HG03175 (cell line): ENCODE measurements at regions not wholly inside any gene's neighbourhood (a gene's known extent, or its start where the extent isn't known, plus 50 kb on each side); places are given as distances from the start of the nearest gene placed in this dataset.
"Not testable (repeated sequence)": the region's sequence is repeated elsewhere in the genome, so short reads cannot be mapped to it uniquely, and the experiment has no call there.

Experiments used
- ATAC-seq: cut with Tn5 transposase; IDR thresholded peaks from one replicate; pipeline ENCODE4 v1.9.1; 2021; ENCODE audit warnings: mild to moderate bottlenecking, moderate library complexity; ENCODE audit not compliant: unreplicated experiment

DNA sequence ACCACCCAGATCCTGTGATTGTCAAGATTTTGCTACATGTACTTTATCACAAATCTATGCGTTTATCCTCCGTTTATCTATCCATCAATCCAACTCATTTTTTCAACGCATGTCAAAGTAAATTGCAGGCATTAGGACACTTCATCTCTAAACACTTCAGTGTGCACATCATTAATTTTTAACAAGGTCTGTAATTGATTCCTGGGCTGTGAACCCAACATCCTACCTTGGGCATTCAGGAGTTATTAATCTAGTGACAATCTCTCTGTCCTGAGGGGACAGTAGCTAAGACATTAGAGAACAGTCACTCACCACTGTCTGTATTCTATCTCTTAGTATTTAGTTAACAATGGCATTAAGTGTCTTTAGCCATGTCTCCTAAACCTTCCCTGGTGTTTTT lies 264.7 kb downstream of the SOX9 start:
- no peak for ATAC-seq

DNA sequence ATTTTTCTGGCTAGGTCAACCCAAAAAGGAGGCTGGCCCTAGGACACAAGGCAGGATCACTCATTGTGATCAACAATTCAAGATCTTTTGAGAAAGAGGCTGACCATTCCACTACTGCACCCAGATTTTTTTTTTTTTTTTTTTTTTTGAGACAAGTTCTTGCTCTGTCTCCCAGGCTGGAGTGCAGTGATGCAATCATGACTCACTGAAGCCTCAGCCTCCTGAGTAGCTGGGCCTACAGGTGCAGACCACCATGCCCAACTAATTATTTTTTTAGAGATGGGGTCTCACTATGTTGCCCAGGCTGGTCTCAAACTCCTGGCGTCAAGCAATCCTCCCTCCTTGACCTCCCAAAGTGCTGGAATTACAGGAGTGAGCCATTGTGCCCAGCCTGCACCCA lies 265.4 kb downstream of the SOX9 start:
- ATAC-seq: not testable (repeated sequence)

DNA sequence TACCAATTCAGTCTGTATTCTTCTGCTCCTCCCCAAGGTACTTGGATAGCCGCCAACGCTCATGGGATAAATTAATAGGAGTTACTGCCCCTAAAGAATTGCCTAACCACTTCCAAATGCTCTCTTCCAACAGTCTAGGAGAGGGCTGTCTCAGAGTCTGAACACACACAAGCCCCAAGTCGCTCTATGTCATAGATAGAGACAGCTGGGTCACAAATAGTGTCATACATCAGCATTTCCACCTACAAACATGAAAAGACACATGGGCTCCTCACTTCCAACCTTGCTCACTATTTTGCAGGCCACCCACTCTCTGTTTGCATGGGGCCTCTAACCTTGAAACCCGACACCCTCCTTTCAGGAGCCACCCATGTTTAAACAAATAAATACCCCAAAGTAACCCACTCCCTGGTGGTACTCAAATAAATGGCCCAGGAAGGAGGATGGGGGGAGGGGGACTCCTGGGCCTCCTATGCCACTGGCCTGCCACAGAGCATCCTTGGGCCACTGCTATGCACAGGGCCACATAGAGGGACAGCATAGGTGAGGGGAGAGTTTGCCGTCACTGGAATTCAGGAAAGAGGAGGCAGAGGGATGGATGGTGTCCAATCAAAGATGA lies 265.9 kb downstream of the SOX9 start:
- no peak for ATAC-seq

- ATAC-seq: no peak
These were observed 266.7 kb downstream of the SOX9 start for GRCh38 chr17:72387487-72387886.

DNA sequence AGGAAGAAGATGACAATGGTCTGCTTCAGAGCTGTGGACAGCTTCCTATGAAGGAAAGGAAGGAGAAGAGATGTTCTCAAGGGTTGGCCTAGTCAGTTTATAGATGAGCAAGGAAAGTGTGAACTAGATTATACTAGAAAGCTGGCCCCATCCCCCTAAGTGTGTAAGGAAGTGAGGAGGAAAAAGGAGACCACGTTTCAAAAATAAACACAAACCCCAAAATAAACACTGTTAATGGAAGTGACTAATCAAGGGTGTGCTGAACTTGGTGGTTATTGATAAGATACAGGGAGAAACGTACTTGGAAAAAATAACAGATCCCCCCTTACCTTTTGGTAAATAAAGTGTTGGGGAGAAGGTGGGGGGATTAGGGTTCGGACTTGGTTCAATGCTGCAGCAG lies 267.1 kb downstream of the SOX9 start:
- no peak for ATAC-seq

DNA sequence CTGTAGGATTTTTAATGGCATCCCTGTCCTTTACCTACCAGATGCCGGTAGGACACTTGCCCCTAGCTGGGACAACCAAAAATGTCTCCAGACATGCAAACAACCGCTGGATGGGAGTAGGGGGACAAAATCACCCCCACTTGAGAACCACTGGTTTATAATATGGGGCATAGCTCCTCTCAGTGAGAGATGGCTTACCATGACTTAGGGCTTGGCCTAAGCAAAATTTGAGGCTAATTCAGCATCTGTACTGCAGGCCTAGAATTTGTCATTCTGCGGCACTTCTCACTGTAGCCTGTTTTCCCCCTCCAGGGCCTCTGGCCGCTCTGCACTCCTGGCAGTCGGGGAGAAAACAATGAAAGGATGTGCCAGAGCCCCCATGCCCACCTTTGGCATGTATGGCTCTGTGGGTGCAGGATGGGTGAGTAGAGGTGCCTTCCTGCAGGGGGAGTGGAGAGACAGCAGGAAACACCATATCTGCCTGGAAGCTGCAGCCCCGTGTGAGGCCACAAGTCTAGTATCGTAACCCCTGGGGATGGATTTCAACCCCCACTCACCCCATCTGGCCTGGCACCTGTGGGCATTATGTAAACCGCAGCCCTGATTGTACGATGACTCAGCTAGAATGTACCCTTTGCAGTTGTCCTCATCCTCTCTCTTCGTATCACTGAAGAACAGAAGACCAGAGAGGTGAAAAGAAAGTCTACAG lies 268.1 kb downstream of the SOX9 start:
- ATAC-seq: peak; percentile 81

DNA sequence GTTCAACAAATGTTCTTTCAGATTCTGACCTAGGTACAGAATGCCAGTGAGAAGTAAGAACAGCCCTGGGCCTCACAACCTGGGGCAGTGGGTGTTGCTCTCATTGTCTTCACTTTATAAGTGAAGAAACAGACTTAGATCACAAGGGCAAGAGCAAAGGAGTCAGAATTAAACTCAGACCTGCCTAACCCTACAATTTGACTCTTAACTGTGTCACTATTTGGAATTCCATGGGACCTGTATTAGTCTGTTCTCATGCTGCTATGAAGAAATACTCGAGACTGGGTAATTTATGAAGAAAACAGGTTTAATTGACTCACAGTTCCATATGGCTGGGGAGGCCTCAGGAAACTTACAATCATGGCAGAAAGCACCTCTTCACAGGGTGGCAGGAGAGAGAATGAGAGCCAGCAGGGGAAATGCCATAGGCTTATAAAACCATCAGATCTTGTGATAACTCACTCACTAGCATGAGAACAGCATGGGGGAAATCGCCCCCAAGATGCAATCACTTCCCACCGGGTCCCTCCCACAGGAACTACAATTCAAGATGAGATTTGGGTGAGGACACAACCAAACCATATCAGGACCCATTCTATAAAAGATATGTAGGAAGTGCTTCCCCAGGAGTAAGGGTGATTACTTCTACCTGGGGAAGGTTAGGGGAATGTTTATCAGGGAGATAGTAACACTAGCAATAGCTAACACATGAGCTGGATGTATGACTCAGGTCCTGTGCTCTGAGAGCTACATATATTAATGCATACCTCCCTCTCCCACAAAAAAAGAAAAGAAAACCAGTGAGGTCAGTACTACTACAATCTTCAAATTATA lies 270.1 kb downstream of the SOX9 start:
- ATAC-seq: no peak

DNA sequence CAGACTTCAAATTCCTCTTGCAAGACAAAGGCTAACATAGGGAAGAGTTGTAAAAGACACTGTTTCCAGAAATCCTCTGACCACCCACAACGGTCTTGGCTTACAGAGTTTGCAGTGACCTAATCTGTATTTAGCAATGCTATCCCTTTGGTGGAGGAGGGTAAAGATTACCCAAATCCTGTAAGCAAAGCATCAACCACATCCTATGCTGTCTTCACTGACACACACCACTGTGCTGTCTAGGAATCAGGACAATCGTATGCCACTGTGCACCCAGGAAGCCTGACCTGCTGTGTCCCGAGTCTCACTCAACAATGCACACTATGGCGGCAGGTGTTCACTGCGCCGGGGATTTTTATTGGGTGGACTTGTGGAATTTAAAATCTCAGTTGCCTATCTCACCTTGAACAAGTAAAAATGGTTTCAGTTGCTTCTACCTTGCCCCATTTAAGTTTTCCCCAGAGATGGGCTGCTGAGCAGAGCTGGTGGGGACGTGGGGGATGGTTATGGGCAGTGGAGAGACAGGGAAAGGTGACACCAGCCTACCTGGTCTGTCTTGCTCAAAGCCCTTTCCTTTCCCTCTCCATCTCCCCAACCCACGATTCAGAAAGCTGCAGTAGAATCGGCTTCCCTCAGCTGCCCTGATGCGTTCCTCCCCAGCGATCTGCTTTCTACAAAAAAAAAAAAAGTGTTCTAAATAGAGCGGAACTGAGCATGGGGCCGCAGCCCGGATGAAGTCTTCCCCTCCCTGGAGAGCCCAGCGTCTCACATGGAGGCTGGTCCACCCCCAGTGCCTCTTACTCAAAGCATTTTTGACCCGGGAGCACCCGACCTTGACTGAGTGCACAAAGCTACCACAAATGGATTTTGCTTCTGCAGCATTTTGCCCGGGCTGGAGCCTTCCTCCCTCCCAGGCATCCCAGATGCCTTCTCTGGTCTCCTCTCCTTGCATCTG lies 271.5 kb downstream of the SOX9 start:
- ATAC-seq: peak; percentile 41

DNA sequence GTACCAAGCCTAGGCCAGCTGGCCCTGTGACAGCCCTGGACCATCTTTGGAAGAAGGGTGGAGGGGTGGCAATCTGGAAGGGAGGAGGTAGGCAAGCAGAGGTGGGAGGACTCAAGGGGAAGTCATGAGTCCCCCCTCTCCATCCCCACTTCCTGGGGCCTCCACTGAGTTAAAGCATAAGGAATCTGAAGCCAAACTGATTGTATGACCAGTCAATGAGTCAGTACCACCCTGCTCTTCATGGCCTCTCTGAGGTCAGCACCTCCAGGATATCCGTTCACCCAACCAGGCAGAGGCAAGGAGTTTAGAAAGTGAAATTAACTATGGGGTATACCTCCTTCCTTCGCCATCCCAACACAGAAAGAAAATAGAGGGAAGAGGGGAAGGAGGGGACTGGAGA lies 272.7 kb downstream of the SOX9 start:
- ATAC-seq: no peak

- no peak for ATAC-seq
These were observed 273.7 kb downstream of the SOX9 start for GRCh38 chr17:72394531-72394930.

DNA sequence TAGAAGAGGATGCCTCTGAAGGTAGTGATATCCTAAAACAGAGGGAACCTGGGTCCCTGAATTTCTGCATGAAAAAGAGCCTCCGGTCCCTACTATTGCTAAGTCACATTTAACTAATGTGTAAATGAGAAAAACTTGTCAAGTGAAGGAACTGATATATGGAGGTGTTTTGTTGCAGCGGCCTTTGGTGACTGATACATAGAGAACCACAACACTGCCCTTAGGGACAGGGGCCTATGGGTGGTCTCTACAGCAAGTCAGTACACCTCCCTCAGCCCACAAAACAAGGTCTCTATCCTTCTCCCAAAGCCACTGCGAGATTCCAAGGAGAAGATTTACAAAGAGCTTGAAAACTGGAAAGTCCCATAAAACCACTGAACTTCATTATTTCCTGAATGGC lies 275.3 kb downstream of the SOX9 start:
- no peak for ATAC-seq

DNA sequence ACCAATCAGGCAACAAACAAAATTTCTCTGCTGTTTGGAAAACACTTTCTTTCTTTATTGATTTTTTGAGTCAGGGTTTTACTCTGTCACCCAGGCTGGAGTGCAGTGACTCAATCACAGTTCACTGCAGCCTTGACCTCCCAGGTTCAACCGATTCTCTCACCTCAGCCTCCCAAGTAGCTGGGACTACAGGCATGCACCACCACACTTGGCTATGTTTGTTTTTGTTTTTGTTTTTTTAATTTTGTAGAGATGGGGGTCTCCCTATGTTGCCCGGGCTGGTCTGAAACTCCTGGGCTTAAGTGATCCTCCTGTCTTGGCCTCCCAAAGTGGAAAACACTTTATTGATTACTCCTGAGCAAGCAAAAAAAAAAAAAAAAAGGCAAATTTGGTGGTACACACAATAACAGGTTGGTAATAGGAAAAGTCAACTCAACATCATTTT lies 276.4 kb downstream of the SOX9 start:
- ATAC-seq: no peak

DNA sequence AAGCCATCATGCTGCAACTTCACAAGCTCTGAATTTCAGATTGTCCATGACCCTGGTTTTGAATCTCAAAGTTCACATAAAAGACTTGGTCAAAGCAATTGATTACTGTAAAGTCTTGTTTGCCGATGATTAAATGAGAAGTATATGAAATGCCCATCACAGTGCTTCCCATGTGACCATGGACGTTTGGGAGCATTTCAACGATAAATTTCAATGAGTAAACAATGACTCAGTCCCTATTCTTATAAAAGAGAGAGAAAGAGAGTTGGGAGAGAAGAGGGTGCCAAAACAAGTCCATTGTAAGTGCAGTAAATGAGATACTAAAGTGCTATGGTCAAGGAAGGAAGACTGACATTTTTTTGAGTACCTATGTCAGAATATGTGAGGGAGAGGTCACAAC lies 276.9 kb downstream of the SOX9 start:
- no peak for ATAC-seq

DNA sequence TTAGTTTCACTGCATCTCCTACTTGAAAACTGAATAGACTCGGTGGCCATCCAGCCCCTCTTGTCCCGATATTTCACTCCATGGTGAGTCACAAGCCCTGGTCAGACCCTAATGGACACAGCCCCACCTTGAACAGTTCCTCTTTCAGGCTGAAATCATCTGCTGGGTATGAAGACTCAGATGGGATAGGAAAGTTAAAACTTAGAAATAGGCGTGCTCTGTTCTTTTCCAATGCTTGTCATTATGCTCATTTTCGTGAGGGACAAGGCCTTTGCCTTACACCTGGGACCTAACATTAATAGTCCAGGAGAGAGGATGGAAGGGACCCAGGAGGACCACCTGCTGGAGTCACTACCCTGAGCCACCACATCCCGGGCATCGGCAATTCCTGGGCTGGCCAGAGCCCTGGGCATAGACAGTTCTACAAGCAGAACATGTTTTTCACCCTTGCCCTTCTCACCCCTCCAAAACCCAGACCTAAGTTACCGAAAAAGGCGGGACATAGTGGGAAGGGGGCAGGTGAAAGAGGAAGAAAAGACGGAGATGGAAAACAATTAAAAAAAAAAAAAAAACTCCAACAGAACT lies 278.3 kb downstream of the SOX9 start:
- ATAC-seq: no peak

DNA sequence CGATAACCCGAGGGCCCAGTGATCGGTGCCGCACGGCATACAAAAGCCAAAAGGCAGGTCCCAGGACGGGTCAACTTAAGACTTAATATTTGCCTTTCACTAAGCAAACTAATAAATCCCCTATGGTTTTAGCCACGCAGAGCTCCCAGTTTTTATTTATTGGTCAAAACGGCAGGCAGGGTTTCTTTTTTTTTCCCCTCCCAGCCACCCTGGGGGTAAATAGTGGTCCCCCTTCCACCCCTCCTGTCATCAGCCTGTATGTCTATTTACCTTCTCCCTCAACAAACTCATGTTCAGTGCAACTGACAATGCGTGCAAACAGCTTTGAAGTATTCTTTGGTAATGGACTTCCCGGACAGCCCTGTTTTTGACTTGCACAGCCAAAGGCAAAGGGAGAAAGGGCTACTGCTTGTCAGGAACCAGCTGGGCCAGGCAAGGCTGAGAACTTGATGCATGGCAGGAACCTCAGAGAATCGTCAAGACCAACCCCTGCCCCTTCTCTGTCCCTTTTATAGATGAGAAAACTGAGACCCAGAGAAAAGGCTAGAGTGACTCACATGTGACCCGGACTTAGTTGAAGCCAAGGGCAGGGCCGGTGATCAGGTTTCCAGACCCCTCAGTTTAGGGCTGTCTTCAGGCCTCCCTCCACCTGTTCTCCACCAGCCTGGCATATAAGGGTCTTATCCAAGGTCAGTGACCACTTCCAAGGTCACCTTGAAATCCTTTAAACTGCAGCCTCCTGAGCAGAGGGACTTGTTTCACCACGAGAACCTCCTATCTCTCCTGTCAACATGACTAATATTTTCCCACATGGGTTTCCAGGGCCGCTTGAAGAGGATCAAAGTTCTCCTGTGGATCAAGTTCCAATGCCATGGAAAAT lies 279.0 kb downstream of the SOX9 start:
- ATAC-seq: no peak

DNA sequence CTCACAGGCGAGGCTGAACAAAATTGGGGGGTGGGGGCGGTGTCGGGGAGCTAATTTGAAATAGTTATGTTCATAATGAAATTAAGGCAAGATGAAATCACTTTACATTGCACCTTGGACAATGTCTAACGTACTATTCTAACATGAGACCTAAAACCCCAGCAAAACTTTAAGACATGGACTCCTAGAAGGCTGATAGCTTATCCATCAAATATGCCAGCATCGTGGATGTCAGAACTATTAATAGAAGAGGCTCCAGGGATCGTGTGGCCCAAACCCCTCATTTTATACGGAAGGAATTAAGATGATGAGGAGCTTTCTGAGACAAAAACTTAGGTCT lies 279.6 kb downstream of the SOX9 start:
- ATAC-seq: no peak

GRCh38 chr17:72400863-72401262 lies 280.0 kb downstream of the SOX9 start:
- no peak for ATAC-seq

- no peak for ATAC-seq
These were observed 281.3 kb downstream of the SOX9 start for GRCh38 chr17:72401883-72402726.
